ENCODE measurements at regions not wholly inside any gene's neighbourhood (a gene's known extent, or its start where the extent isn't known, plus 50 kb on each side); places are given as distances from the start of the nearest gene placed in this dataset.

DNA sequence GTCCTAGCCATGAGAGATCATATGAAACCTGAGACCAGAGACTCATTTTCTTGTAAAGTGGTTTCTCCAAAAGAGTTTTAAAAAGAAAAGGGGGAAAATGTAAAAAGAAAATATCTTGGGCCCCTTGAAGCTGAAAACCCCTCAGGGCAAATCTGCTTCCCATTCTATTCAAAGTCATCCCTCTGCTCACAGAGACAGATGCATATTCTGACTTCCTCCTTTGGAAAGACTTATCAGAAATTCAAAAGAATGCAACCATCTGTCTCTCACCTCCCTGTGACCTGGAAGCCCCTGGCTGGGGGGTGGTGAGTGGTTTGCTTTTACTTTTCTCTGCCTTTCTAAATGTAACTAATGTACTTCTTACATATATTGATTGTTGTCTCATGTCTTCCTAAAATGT lies 1154.8 kb downstream of the NSUN3 start:
- TF ChIP-seq EZH2 (IDR thresholded peaks at IDR 0.05; ENCODE audit: borderline replicate concordance, low read length) = no peak
- TF ChIP-seq, protein P1, sequence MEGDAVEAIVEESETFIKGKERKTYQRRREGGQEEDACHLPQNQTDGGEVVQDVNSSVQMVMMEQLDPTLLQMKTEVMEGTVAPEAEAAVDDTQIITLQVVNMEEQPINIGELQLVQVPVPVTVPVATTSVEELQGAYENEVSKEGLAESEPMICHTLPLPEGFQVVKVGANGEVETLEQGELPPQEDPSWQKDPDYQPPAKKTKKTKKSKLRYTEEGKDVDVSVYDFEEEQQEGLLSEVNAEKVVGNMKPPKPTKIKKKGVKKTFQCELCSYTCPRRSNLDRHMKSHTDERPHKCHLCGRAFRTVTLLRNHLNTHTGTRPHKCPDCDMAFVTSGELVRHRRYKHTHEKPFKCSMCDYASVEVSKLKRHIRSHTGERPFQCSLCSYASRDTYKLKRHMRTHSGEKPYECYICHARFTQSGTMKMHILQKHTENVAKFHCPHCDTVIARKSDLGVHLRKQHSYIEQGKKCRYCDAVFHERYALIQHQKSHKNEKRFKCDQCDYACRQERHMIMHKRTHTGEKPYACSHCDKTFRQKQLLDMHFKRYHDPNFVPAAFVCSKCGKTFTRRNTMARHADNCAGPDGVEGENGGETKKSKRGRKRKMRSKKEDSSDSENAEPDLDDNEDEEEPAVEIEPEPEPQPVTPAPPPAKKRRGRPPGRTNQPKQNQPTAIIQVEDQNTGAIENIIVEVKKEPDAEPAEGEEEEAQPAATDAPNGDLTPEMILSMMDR (IDR thresholded peaks at IDR 0.05; ENCODE audit: low read length) = no peak
- no peaks in the 10 kb centered on the region for H3K4me1 ChIP-seq (ENCODE audit: insufficient read depth, low read length, severe bottlenecking)
- H3K27ac ChIP-seq (ENCODE audit: low read depth, low read length, poor library complexity, severe bottlenecking) = no peak overlapping the region
- no peaks in the 10 kb centered on the region for H3F3A ChIP-seq (ENCODE audit: insufficient read depth, low read length)
- H3K9me3 ChIP-seq (ENCODE audit: low read length) = no peaks in the 10 kb centered on the region
- no peak overlapping the region for H3K4me2 ChIP-seq (ENCODE audit: low read length)
- no peak overlapping the region for H3K9ac ChIP-seq (ENCODE audit: low read length)
- no peaks in the 10 kb centered on the region for H4K20me1 ChIP-seq (ENCODE audit: insufficient read depth, low read length)
- H3K9me2 ChIP-seq (ENCODE audit: low read depth, low read length) = no peaks in the 10 kb centered on the region
- H3K27me3 ChIP-seq (ENCODE audit: insufficient read depth, low read length) = no peaks in the 10 kb centered on the region
- no peak overlapping the region for H3K4me3 ChIP-seq (ENCODE audit: low read depth, low read length, poor library complexity, severe bottlenecking)
- no peak overlapping the region for H2AFZ ChIP-seq (ENCODE audit: low read length)
- H3K36me3 ChIP-seq (ENCODE audit: insufficient read depth, low read length) = no peaks in the 10 kb centered on the region
- H3K79me2 ChIP-seq (ENCODE audit: insufficient read depth, low read length) = no peaks in the 10 kb centered on the region

DNA sequence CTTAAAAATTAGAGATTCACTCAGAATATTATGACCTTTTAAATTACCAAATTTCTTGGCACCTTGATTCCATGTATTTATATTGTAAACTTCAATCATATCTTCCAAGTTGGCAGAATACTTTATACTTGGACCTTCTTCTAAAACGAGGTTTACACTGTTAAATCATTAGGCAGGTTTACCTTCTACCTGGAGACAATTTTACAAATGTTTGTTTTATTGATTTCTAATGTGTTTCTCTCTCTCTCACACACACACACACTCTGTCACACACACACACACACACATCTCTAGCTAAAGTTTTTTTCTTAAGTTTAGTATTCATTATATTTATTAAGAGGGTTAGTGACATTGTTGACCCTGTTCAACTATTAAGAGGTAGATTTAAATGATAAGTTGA lies 1155.6 kb downstream of the NSUN3 start:
- no peaks in the 10 kb centered on the region for H3K9me2 ChIP-seq (ENCODE audit: low read depth, low read length)
- H3K9ac ChIP-seq (ENCODE audit: low read length) = no peak overlapping the region
- no peaks in the 10 kb centered on the region for H3K4me1 ChIP-seq (ENCODE audit: insufficient read depth, low read length, severe bottlenecking)
- H3K9me3 ChIP-seq (ENCODE audit: low read length) = no peaks in the 10 kb centered on the region
- H3F3A ChIP-seq (ENCODE audit: insufficient read depth, low read length) = no peaks in the 10 kb centered on the region
- no peaks in the 10 kb centered on the region for H3K79me2 ChIP-seq (ENCODE audit: insufficient read depth, low read length)
- H3K36me3 ChIP-seq (ENCODE audit: insufficient read depth, low read length) = no peaks in the 10 kb centered on the region
- no peaks in the 10 kb centered on the region for H4K20me1 ChIP-seq (ENCODE audit: insufficient read depth, low read length)
- TF ChIP-seq, protein P1 (IDR thresholded peaks at IDR 0.05; ENCODE audit: low read length) = no peak
- no peak for TF ChIP-seq EZH2 (IDR thresholded peaks at IDR 0.05; ENCODE audit: borderline replicate concordance, low read length)
- H3K27ac ChIP-seq (ENCODE audit: low read depth, low read length, poor library complexity, severe bottlenecking) = no peak overlapping the region
- no peak overlapping the region for H2AFZ ChIP-seq (ENCODE audit: low read length)
- H3K4me2 ChIP-seq (ENCODE audit: low read length) = no peak overlapping the region
- H3K27me3 ChIP-seq (ENCODE audit: insufficient read depth, low read length) = no peaks in the 10 kb centered on the region
- no peak overlapping the region for H3K4me3 ChIP-seq (ENCODE audit: low read depth, low read length, poor library complexity, severe bottlenecking)

DNA sequence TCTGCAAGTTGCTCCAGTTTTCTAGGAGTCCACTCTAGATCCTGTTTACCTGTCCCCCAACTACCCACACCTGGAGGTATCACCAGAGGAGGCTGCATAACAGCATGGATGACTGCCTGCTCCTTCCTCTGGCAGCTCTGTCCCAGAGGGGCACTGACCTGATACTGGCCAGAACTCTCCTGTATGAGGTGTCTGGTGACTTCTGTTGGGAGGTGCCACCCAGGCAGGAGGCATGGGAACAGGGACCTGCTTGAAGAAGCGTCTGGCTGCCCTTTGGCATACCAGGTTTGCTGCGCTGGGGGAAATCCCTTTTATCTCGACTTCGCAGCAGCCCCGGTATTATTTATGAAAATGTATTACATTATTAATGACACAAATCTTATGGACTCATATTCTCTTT lies 1163.6 kb downstream of the NSUN3 start:
- no peak overlapping the region for H3K27ac ChIP-seq (ENCODE audit: low read depth, low read length, poor library complexity, severe bottlenecking)
- no peaks in the 10 kb centered on the region for H3K79me2 ChIP-seq (ENCODE audit: insufficient read depth, low read length)
- no peaks in the 10 kb centered on the region for H3K27me3 ChIP-seq (ENCODE audit: insufficient read depth, low read length)
- no peaks in the 10 kb centered on the region for H4K20me1 ChIP-seq (ENCODE audit: insufficient read depth, low read length)
- no peak overlapping the region for H2AFZ ChIP-seq (ENCODE audit: low read length)
- no peaks in the 10 kb centered on the region for H3K9me3 ChIP-seq (ENCODE audit: low read length)
- no peaks in the 10 kb centered on the region for H3K9me2 ChIP-seq (ENCODE audit: low read depth, low read length)
- no peak overlapping the region for H3K4me3 ChIP-seq (ENCODE audit: low read depth, low read length, poor library complexity, severe bottlenecking)
- no peaks in the 10 kb centered on the region for H3K4me1 ChIP-seq (ENCODE audit: insufficient read depth, low read length, severe bottlenecking)
- H3F3A ChIP-seq (ENCODE audit: insufficient read depth, low read length) = no peaks in the 10 kb centered on the region
- no peak overlapping the region for H3K4me2 ChIP-seq (ENCODE audit: low read length)
- no peak overlapping the region for H3K9ac ChIP-seq (ENCODE audit: low read length)
- TF ChIP-seq EZH2 (IDR thresholded peaks at IDR 0.05; ENCODE audit: borderline replicate concordance, low read length) = no peak
- TF ChIP-seq, protein P1 (IDR thresholded peaks at IDR 0.05; ENCODE audit: low read length) = no peak
- H3K36me3 ChIP-seq (ENCODE audit: insufficient read depth, low read length) = no peaks in the 10 kb centered on the region
